Esophagus (tissue), 2 donors: ENCODE measurements at regions not wholly inside any gene's neighbourhood (a gene's known extent, or its start where the extent isn't known, plus 50 kb on each side); places are given as distances from the start of the nearest gene placed in this dataset.

Experiments used
- H3K27ac ChIP-seq, 2 donors: one replicate each; pipeline ENCODE4 v1.5.1; 2013; ENCODE audit warnings: low read depth in 2 of 2, mild to moderate bottlenecking in 2 of 2, inconsistent platforms in 1 of 2, low read length in 1 of 2, moderate library complexity in 1 of 2
- H3K27me3 ChIP-seq, 2 donors: one replicate each; pipeline ENCODE4 v1.6.1; 2013; ENCODE audit warnings: low read length in 2 of 2, control low read depth in 1 of 2, mild to moderate bottlenecking in 1 of 2; ENCODE audit not compliant: insufficient read depth in 2 of 2, control insufficient read depth in 1 of 2
- H3K36me3 ChIP-seq, 2 donors: one replicate each; pipeline ENCODE4 v1.6.1; 2013; ENCODE audit warnings: low read length in 1 of 2; ENCODE audit not compliant: control insufficient read depth in 2 of 2, insufficient read depth in 2 of 2
- H3K4me1 ChIP-seq, 2 donors: one replicate each; pipeline ENCODE4 v1.6.1; 2013; ENCODE audit warnings: low read length in 1 of 2; ENCODE audit not compliant: control insufficient read depth in 2 of 2, insufficient read depth in 2 of 2
- H3K4me3 ChIP-seq, 2 donors: one replicate each; pipeline ENCODE4 v1.5.1; 2013; ENCODE audit warnings: low read length in 2 of 2, mild to moderate bottlenecking in 2 of 2, low read depth in 1 of 2, moderate library complexity in 1 of 2
- H3K9me3 ChIP-seq, 2 donors: one replicate each; pipeline ENCODE4 v1.6.1; 2013; ENCODE audit warnings: mild to moderate bottlenecking in 2 of 2, low read depth in 1 of 2, low read length in 1 of 2, moderate library complexity in 1 of 2; ENCODE audit not compliant: control insufficient read depth in 2 of 2, insufficient read depth in 1 of 2
- WGBS, 2 donors: extraction: QIAGEN DNeasy Blood & Tissue Kit; methylation state at CpG; one replicate each; pipeline ENCODE4 v1.1.7; 2013; 5-methylcytosine and 5-hydroxymethylcytosine counted together
- donor health status: healthy with polysubstance abuse.
- donor health status: Bipolar disorder and iron deficiency.

DNA sequence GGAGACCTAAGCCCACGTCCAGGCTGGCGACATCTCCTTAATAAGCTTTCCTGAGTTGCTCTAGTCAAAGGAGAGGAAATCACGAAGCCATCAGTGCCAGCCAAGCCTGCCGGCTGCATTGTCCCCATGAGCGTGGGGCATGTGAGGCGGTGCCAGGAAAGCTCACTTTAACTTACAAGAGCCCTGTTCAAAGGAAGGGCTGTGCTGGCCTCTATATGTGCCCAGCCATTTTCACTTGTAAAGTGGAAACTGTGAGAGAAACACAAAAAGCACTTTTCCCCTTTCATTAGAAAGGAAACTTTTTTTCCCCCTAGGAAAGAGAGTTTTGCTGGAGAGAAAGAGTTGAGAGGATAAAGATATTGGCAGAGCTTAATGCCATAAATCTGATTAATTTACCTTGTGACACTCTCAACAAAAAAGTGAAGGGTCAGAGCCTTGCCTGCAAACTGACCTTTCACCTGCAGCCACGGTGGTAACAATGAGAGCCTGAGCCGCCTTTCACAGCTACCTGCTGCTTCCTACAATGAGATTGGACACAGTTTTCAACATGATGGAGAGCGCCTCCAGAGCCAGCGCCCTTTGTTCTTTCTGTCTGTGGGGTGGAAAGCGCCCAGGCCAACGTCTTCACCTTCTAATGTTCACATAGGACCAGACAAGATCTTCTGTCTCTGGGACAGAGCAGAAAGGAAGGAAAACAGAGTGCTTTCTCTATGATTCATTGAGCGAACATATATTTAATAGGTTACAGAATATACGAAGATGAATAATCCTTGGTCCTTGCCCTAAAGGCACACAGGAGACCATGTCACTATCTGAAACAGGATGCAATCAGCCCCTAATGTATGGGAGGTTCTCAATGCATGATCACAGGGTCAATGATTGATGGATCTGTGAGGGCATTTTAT, 233.1 kb upstream of the HES1 start:
- peaks cover 0 to 2% of the 10 kb centered on the region in 2 donors for H3K9me3 ChIP-seq
- H3K4me1 ChIP-seq = peaks cover 0 to 3% of the 10 kb centered on the region in 2 donors
- WGBS, 2 donors = 77 to 78% methylated on average over 14 of the region's 14 CpGs
- no peaks in the 10 kb centered on the region for H3K27me3 ChIP-seq
- no peak overlapping the region for H3K27ac ChIP-seq
- H3K36me3 ChIP-seq = no peaks in the 10 kb centered on the region
- no peak overlapping the region for H3K4me3 ChIP-seq

DNA sequence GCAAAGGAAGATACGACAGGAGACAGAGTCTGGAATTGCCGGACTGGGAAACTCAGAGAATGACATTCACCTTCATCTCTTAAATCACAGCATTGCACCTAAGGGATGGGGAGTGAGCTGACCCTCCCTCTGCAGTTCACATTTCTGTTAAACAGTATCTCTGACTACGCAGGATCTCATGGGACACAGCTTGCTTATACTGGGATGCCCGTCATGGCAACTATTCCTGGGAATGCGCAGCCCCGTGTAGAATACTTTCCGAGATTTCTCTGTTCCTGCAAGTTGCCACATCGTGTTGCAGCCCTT, 232.5 kb upstream of the HES1 start:
- no peaks in the 10 kb centered on the region for H3K27me3 ChIP-seq

DNA sequence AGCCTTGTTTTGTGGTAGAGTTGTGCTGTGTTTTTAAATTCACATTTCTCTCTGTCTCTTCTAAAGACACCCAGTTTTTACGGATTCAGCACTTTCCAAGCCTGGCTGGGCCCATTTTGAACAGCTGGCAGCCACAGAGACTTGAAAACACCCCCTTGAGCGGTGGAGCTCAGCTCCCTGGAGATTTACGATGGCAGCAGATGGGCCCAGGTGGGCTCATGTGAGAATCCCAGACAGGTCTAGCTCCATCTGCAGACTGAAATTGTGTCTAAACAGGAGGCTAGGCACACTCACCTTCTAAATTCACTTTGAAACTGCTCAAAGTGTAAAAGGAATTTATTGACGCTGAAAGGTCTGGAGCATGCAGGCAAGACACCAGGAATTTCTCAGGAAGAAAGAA, 232.0 kb upstream of the HES1 start:
- 94% methylated on average over 4 of the region's 4 CpGs for WGBS, 2 donors
- no peaks in the 10 kb centered on the region for H3K27me3 ChIP-seq
- no peak overlapping the region for H3K27ac ChIP-seq
- H3K36me3 ChIP-seq = no peaks in the 10 kb centered on the region
- peaks cover 0 to 2% of the 10 kb centered on the region in 2 donors for H3K9me3 ChIP-seq
- H3K4me3 ChIP-seq = no peak overlapping the region
- peaks cover 0 to 2% of the 10 kb centered on the region in 2 donors for H3K4me1 ChIP-seq

More for the DNA sequence above, 232.5 kb upstream of the HES1 start:
- 92 to 93% methylated on average over 8 of the region's 8 CpGs for WGBS, 2 donors
- Histone ChIP-seq H3K36me3 (no peaks in the 10 kb centered on the region), H3K4me1 (peaks cover 0 to 2% of the 10 kb centered on the region in 2 donors), H3K4me3 (no peak overlapping the region), H3K27ac (no peak overlapping the region), H3K9me3 (peaks cover 0 to 2% of the 10 kb centered on the region in 2 donors)

DNA sequence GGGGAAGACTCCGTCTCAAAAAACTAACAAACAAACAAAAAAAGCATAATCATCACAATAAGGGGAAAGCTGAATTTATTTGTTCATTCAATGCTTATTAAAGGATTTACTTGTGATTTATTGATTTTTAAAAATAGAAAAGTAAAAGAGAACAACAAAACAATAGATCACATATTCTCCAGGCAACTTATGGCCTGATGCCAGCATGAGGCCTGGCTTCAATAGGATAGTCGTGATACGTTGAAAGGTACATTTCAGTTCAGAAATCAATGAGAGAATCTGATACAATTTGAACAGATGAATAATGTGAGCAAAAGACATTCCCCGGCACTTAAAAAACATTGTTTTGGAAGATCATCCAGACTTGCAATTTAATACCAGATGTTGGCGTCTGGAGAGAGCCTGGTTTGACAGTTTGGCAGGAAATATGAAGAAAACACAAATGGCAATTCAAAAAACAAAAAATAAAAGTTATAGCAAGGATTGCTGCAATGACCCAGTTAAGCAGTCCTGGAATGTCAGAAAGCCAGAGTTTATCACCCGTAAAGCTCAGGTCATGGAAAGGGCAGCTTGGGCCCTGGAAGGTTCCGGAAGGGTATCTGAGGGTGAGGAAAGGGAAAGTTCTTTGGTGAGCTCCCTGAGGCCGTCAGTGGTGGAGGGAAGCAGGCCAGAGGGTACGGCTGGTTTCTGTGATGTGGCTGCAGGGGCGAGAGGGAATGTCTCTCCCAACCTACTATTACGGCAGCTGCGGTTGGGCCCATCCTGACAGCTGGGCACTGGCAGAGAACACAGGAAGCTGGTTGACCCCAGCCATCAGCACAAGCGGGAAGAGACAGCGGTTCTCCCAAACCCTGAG, 230.2 kb upstream of the HES1 start:
- peaks cover 0 to 3% of the 10 kb centered on the region in 2 donors for H3K4me1 ChIP-seq
- H3K9me3 ChIP-seq = peaks cover 0 to 2% of the 10 kb centered on the region in 2 donors
- H3K4me3 ChIP-seq = no peak overlapping the region
- no peak overlapping the region for H3K27ac ChIP-seq
- no peaks in the 10 kb centered on the region for H3K27me3 ChIP-seq
- WGBS, 2 donors = 78% methylated on average over 14 of the region's 14 CpGs
- no peaks in the 10 kb centered on the region for H3K36me3 ChIP-seq

DNA sequence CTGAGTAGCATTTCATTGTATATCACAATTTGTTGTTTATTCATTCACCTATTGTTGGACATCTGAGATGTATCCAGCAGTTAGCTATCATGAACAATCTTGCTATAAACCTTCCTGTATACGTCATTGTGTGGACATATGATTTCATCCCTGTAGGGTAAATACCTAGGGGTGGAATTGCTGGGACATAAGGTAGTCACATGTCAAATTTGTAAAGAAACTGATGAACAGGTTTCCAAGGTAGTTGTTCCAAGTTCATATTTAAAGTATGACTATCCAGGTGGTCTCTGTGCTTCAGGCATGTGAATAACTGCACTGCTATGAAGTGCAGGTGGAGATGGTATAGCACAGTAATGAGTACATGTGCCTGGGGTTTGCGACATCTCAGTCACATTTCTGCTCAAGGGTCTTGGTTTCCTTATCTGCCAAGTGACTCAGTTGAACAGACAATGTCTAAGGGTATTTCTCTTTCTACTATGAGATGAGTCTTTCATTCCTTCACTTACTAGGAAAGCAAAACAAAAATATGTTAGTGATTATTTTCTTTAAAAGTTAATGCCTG, 229.0 kb upstream of the HES1 start:
- WGBS, 2 donors = 91 to 94% methylated on average over 2 of the region's 2 CpGs
- Histone ChIP-seq H3K4me3 (no peak overlapping the region), H3K4me1 (peaks cover 0 to 6% of the 10 kb centered on the region in 2 donors), H3K27me3 (no peaks in the 10 kb centered on the region), H3K27ac (no peak overlapping the region), H3K36me3 (no peaks in the 10 kb centered on the region), H3K9me3 (no peaks in the 10 kb centered on the region)

DNA sequence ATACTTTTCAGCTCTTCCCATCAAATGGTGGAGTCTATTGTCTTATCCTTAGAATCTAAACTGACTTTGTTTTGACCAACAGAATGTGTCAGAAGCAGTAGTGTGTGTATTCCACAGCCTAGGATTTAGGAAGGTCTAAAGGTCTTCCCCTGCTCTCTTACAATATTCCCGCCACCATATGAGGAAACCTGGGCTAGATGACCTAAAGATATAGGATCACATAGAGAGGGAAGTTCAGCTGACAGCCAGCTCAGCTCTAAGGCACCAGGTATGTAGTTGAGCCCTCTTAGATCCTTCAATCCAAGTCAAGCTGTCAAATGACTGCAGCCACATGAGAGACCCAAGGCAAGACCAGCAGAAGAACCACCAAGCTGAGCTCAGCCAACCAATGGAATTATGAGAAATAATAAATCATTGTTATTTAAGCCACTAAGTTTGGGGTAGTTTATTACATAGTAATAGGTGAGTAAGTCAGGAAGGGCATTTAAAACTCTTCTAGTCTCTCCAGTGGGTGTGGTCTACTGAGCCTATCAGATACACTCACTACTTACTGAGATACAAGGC, 227.7 kb upstream of the HES1 start:
- WGBS, 2 donors = 94 to 95% methylated on average over 1 of the region's 1 CpG
- H3K27ac ChIP-seq = no peak overlapping the region
- no peaks in the 10 kb centered on the region for H3K9me3 ChIP-seq
- no peaks in the 10 kb centered on the region for H3K36me3 ChIP-seq
- H3K27me3 ChIP-seq = no peaks in the 10 kb centered on the region
- H3K4me1 ChIP-seq = peaks cover 0 to 6% of the 10 kb centered on the region in 2 donors
- H3K4me3 ChIP-seq = no peak overlapping the region

DNA sequence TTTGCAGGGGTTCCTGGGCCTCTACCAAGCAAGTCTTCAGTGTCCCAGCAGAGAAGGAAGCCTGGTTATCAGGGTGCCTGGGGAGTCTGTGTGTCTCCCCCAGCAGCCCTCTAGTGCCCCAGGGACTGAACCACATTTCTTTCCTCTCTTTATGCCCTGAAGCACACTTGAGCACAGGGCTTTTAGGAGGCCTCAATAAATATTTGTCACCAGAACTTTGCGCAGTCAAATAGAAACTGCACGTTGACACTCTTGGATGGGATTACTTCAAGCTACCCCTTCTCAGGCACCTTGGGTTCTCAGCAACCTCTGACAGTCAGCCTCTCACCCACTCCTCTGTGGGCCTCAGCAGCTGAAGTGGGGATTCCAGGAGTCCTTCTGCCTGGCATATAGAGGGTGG, 226.6 kb upstream of the HES1 start:
- Histone ChIP-seq H3K4me3 (no peak overlapping the region), H3K4me1 (peaks cover 0 to 6% of the 10 kb centered on the region in 2 donors), H3K27me3 (no peaks in the 10 kb centered on the region), H3K27ac (no peak overlapping the region), H3K9me3 (no peaks in the 10 kb centered on the region), H3K36me3 (no peaks in the 10 kb centered on the region)
- 88 to 92% methylated on average over 2 of the region's 2 CpGs for WGBS, 2 donors

DNA sequence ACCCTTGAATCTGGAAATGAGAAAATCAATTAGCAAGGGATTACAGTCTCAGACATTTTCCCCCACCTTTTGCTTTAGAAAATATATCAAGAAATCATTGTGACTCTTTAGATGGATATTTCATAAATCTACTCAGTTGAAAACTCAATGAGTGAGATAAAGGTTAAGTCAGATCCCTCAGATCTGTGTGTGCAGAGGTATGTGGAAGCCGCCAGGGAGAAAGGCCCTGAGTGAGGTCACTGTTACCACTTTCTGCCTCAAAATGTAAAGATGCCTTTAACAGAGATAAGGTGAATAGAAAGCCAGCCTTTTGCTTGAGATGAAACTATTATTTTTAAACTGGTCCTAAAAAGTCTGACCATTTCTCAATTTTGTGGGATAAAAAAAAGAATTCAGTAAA, 225.6 kb upstream of the HES1 start:
- Histone ChIP-seq H3K36me3 (no peaks in the 10 kb centered on the region), H3K27me3 (no peaks in the 10 kb centered on the region), H3K4me1 (peaks cover 0 to 3% of the 10 kb centered on the region in 2 donors), H3K9me3 (no peaks in the 10 kb centered on the region), H3K27ac (no peak overlapping the region), H3K4me3 (no peak overlapping the region)
- 91 to 93% methylated on average over 1 of the region's 1 CpG for WGBS, 2 donors
